ENCODE measurements at regions not wholly inside any gene's neighbourhood (a gene's known extent, or its start where the extent isn't known, plus 50 kb on each side); places are given as distances from the start of the nearest gene placed in this dataset.

DNA sequence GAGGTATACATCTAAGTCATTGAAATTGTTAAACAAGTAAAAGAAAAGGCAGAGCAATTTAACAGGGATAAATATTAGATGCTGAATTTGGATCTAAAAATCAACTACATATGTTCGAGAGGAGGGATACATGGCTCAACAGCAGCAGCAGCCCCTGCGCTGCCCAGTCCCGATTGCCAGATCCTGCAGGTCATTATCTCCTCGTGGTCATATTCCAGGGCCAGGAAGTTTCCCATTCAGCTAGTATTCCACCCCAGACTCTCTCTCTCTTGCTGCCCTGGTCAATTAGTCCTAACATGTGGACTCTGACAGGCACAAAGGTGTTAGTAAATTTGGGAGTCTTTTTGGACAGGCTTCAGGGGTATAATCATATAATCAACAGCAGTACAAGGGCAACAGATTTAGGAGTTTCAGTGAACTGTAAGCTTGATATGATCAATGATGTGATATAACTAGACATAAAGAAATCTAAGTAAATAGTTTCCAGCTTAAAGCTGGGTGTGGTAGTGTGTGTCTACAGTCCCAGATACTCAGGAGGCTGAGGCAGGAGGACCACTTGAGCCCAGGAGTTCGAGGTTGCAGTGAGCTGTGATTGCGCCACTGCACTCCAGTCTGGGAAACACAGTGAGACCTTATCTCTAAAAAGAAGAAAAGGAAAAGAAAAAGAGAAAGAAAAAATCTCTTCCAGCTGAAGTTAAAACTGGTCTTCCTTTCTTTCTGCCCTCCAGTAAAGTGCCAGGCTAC lies 96.5 kb upstream of the MED13 start:
- Histone ChIP-seq H3K36me3 (no peaks in the 10 kb centered on the region), H3K9me3 (no peaks in the 10 kb centered on the region), H3K4me1 (no peaks in the 10 kb centered on the region), H3K27me3 (no peaks in the 10 kb centered on the region), H3K27ac (no peak overlapping the region), H3K4me3 (no peak overlapping the region)
- 68 to 75% methylated on average over 6 of the region's 6 CpGs for WGBS, 2 donors
- no peak for DNase-seq (ENCODE audit: low spot score in 2 of 2)
- no peak for TF ChIP-seq POLR2A (IDR thresholded peaks at IDR 0.05)
- TF ChIP-seq, protein P1, sequence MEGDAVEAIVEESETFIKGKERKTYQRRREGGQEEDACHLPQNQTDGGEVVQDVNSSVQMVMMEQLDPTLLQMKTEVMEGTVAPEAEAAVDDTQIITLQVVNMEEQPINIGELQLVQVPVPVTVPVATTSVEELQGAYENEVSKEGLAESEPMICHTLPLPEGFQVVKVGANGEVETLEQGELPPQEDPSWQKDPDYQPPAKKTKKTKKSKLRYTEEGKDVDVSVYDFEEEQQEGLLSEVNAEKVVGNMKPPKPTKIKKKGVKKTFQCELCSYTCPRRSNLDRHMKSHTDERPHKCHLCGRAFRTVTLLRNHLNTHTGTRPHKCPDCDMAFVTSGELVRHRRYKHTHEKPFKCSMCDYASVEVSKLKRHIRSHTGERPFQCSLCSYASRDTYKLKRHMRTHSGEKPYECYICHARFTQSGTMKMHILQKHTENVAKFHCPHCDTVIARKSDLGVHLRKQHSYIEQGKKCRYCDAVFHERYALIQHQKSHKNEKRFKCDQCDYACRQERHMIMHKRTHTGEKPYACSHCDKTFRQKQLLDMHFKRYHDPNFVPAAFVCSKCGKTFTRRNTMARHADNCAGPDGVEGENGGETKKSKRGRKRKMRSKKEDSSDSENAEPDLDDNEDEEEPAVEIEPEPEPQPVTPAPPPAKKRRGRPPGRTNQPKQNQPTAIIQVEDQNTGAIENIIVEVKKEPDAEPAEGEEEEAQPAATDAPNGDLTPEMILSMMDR (IDR thresholded peaks at IDR 0.05) = no peak
- no peak for TF ChIP-seq EP300 (IDR thresholded peaks at IDR 0.05)

DNA sequence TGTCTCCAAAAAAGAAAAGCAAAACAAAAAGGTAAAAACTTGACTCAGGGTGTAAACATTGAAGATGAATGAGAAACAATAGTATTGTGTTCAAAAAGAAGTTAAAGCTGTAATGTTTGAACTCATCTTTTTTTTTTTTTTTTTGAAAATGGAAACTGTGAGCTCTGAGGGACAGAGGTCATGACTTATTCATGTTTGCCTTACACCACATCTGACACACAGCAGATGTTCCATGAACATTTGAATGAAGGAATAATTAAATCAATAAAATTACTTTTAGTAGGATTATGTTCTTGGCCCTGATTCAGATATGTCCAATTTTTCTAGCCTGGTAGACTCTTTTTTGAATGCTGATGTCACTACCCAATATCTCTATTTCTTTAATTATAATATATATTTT lies 95.7 kb upstream of the MED13 start:
- Histone ChIP-seq H3K27me3 (no peaks in the 10 kb centered on the region), H3K36me3 (no peaks in the 10 kb centered on the region), H3K4me1 (no peaks in the 10 kb centered on the region), H3K9me3 (no peaks in the 10 kb centered on the region), H3K4me3 (no peak overlapping the region), H3K27ac (no peak overlapping the region)
- TF ChIP-seq, protein P1 (IDR thresholded peaks at IDR 0.05) = no peak
- TF ChIP-seq POLR2A (IDR thresholded peaks at IDR 0.05) = no peak
- no peak for DNase-seq (ENCODE audit: low spot score in 2 of 2)

DNA sequence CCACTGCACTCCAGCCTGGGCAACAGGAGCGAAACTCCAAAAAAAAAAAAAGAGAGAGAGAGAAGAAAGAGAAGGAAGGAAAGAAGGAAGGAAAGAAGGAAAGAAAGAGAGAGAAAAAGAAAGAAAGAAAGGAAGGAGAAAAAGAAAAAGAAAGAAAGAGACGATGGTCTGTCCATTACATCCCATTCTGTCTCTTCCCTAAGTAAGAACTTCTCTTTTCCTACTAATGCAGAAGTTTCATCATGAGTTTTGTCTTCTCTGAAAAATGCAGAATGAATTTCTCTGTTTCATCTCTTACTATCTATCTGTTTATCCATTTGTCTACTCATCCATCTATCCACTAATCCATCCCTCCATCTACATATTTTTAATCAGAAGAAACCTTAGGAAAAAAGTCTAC lies 94.9 kb upstream of the MED13 start:
- no peak for DNase-seq (ENCODE audit: low spot score in 2 of 2)
- no peaks in the 10 kb centered on the region for H3K27me3 ChIP-seq
- H3K27ac ChIP-seq = no peak overlapping the region
- TF ChIP-seq, protein P1 (IDR thresholded peaks at IDR 0.05) = no peak
- no peak for TF ChIP-seq EP300 (IDR thresholded peaks at IDR 0.05)
- no peak for TF ChIP-seq POLR2A (IDR thresholded peaks at IDR 0.05)
- no peak overlapping the region for H3K4me3 ChIP-seq
- WGBS, 2 donors = 86 to 93% methylated on average over 2 of the region's 2 CpGs
- no peaks in the 10 kb centered on the region for H3K9me3 ChIP-seq
- H3K4me1 ChIP-seq = no peaks in the 10 kb centered on the region
- H3K36me3 ChIP-seq = no peaks in the 10 kb centered on the region

DNA sequence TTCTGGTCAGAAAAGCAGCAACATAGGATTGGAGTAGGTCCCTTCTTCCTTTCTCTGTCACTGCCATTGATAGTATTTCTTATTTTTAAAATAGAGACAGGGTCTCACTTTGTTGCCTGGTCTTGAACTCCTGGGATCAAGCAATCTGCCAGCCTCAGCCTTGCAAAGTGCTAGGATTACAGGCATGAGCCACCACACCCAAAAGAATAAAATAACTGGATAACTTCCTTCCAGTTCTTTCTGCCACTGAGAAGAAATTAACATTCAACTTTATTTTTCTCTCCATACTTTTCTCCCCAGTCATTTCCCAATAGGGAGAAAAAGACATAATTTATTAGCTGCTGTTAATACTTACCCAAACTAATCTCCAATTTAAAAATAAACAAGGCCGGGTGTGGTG lies 91.9 kb upstream of the MED13 start:
- H3K27ac ChIP-seq = no peak overlapping the region
- H3K4me1 ChIP-seq = no peaks in the 10 kb centered on the region
- no peaks in the 10 kb centered on the region for H3K27me3 ChIP-seq
- no peaks in the 10 kb centered on the region for H3K36me3 ChIP-seq
- H3K9me3 ChIP-seq = no peaks in the 10 kb centered on the region
- no peak overlapping the region for H3K4me3 ChIP-seq
- DNase-seq (ENCODE audit: low spot score in 2 of 2) = no peak
- no peak for TF ChIP-seq POLR2A (IDR thresholded peaks at IDR 0.05)
- TF ChIP-seq, protein P1 (IDR thresholded peaks at IDR 0.05) = no peak
- TF ChIP-seq EP300 (IDR thresholded peaks at IDR 0.05) = no peak
- 57 to 66% methylated on average over 1 of the region's 1 CpG for WGBS, 2 donors

DNA sequence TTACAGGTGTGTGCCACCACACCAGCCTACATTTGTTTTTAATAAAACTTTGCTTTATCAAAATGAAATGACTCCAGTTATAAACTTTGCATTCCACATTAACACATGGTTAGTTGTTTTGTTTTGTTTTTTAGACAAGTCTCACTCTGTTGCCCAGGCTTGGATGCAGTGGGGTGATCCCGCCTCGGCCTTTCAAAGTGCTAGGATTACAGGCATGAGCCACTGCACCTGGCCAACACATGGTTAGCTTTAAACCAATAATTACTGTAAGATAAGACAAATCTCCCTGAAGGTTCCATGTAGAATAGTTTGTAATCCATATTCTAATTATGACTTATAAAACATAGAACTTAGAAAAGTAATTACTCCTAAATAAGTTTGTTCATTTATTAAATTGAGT lies 89.8 kb upstream of the MED13 start:
- no peaks in the 10 kb centered on the region for H3K4me1 ChIP-seq
- no peaks in the 10 kb centered on the region for H3K9me3 ChIP-seq
- H3K4me3 ChIP-seq = no peak overlapping the region
- 88 to 89% methylated on average over 2 of the region's 2 CpGs for WGBS, 2 donors
- H3K27me3 ChIP-seq = no peaks in the 10 kb centered on the region
- DNase-seq (ENCODE audit: low spot score in 2 of 2) = no peak
- no peaks in the 10 kb centered on the region for H3K36me3 ChIP-seq
- TF ChIP-seq POLR2A (IDR thresholded peaks at IDR 0.05) (no peak), EP300 (IDR thresholded peaks at IDR 0.05) (no peak)
- TF ChIP-seq, protein P1 (IDR thresholded peaks at IDR 0.05) = no peak
- no peak overlapping the region for H3K27ac ChIP-seq
